IMR-90 (cell line): ENCODE measurements at regions not wholly inside any gene's neighbourhood (a gene's known extent, or its start where the extent isn't known, plus 50 kb on each side); places are given as distances from the start of the nearest gene placed in this dataset.

ENCODE experiments used
- ATAC-seq: fragments of 200-7000 bp; cut with Tn5 transposase; 2 replicates; pipeline ENCODE4 v1.9.1; 2020; ENCODE audit warnings: low read depth, mild to moderate bottlenecking, moderate library complexity
- BruUV-seq: library from RNA; stranded (reverse); fragments of 400-500 nt; replicated peaks from 2 replicates; lab custom pipeline; 2021; lab: Mats Ljungman, UMichigan
- CTCF ChIA-PET: fragments of 300-600 bp; formaldehyde crosslinking; extraction: SDS; loops from one replicate; lab custom pipeline; 2021; ENCODE audit warnings: antibody characterized with exemption; lab: Yijun Ruan, JAX
- POLR2A ChIA-PET: fragments of 300-600 bp; sonication (Branson Sonifier 250); formaldehyde crosslinking; loops from one replicate; lab custom pipeline; 2022; ENCODE audit warnings: antibody characterized with exemption; ENCODE audit not compliant: unreplicated experiment; lab: Charles Lee
- DNase-seq: peaks from one replicate; pipeline ENCODE4 v3.0.0; 2013
- H2AFZ ChIP-seq: replicated peaks from 2 replicates; pipeline ENCODE3; 2013; ENCODE audit warnings: low read length, mild to moderate bottlenecking; ENCODE audit not compliant: poor library complexity
- H2AK5ac ChIP-seq: 2 replicates; pipeline ENCODE4 v1.6.1; 2013; ENCODE audit warnings: low read depth, low read length, inconsistent platforms
- H2AK9ac ChIP-seq: replicated peaks from 2 replicates; pipeline ENCODE3; 2013; ENCODE audit warnings: mild to moderate bottlenecking, low read depth, low read length, moderate library complexity; ENCODE audit not compliant: poor library complexity
- H2BK120ac ChIP-seq: 2 replicates; pipeline ENCODE4 v1.6.1; 2013; ENCODE audit warnings: low read depth, low read length, inconsistent platforms
- H2BK15ac ChIP-seq: 3 replicates; pipeline ENCODE4 v1.6.1; 2013; ENCODE audit warnings: low read depth, low read length, inconsistent platforms
- H2BK20ac ChIP-seq: 2 replicates; pipeline ENCODE4 v1.6.1; 2013; ENCODE audit warnings: low read depth, mild to moderate bottlenecking, inconsistent platforms, low read length, moderate library complexity
- H2BK5ac ChIP-seq: 2 replicates; pipeline ENCODE4 v1.6.1; 2013; ENCODE audit warnings: mild to moderate bottlenecking, low read depth, low read length, inconsistent platforms; ENCODE audit not compliant: poor library complexity, severe bottlenecking
- H3K14ac ChIP-seq: replicated peaks from 2 replicates; pipeline ENCODE4 v1.6.1; 2013; ENCODE audit warnings: low read depth, low read length, inconsistent platforms
- H3K18ac ChIP-seq: 2 replicates; pipeline ENCODE4 v1.6.1; 2013; ENCODE audit warnings: low read depth, low read length, control low read depth
- H3K23ac ChIP-seq: 2 replicates; pipeline ENCODE4 v1.6.1; 2013; ENCODE audit warnings: low read depth, low read length, inconsistent platforms
- H3K27ac ChIP-seq: 2 replicates; pipeline ENCODE4 v1.5.1; 2013; ENCODE audit warnings: mild to moderate bottlenecking, control low read depth, low read length; ENCODE audit not compliant: insufficient read depth
- H3K27me3 ChIP-seq: 2 replicates; pipeline ENCODE4 v1.6.1; 2013; ENCODE audit warnings: low read length; ENCODE audit not compliant: control insufficient read depth, insufficient read depth
- H3K36me3 ChIP-seq: 2 replicates; pipeline ENCODE4 v1.6.1; 2013; ENCODE audit warnings: low read length, mixed read lengths; ENCODE audit not compliant: control insufficient read depth, insufficient read depth
- H3K4ac ChIP-seq: 2 replicates; pipeline ENCODE4 v1.6.1; 2013; ENCODE audit warnings: low read depth, low read length, inconsistent platforms
- H3K4me1 ChIP-seq: 2 replicates; pipeline ENCODE4 v1.6.1; 2013; ENCODE audit warnings: low read length, mixed read lengths; ENCODE audit not compliant: control insufficient read depth, insufficient read depth
- H3K4me2 ChIP-seq: 2 replicates; pipeline ENCODE4 v1.6.1; 2013; ENCODE audit warnings: low read depth, mild to moderate bottlenecking, control low read depth, low read length, moderate library complexity
- H3K4me3 ChIP-seq: 2 replicates; pipeline ENCODE4 v1.5.1; 2013; ENCODE audit warnings: low read depth, mild to moderate bottlenecking, control low read depth, low read length, moderate library complexity; ENCODE audit not compliant: insufficient read depth
- H3K56ac ChIP-seq: 2 replicates; pipeline ENCODE4 v1.6.1; 2013; ENCODE audit warnings: low read length, inconsistent platforms; ENCODE audit not compliant: insufficient read depth; ENCODE audit errors: extremely low read depth
- H3K79me1 ChIP-seq, 2 experiments: 2 replicates each; pipeline ENCODE4 v1.6.1; 2013; ENCODE audit warnings: low read length in 2 of 2, inconsistent platforms in 1 of 2, low read depth in 1 of 2
- H3K9ac ChIP-seq: 2 replicates; pipeline ENCODE4 v1.6.1; 2013; ENCODE audit warnings: low read depth, low read length, control low read depth
- H3K9me1 ChIP-seq: 2 replicates; pipeline ENCODE4 v1.6.1; 2013; ENCODE audit warnings: low read length, inconsistent platforms; ENCODE audit not compliant: insufficient read depth
- H3K9me3 ChIP-seq: 2 replicates; pipeline ENCODE4 v1.6.1; 2013; ENCODE audit warnings: low read length; ENCODE audit not compliant: control insufficient read depth, insufficient read depth
- H4K20me1 ChIP-seq: 2 replicates; pipeline ENCODE4 v1.6.1; 2013; ENCODE audit warnings: low read length, inconsistent platforms; ENCODE audit not compliant: insufficient read depth
- H4K5ac ChIP-seq: 2 replicates; pipeline ENCODE4 v1.6.1; 2013; ENCODE audit warnings: mild to moderate bottlenecking, low read depth, low read length, control low read depth
- H4K8ac ChIP-seq, 2 experiments: 2 replicates each; pipeline ENCODE4 v1.6.1; 2013; ENCODE audit warnings: low read depth in 2 of 2, low read length in 2 of 2, control low read depth in 1 of 2, inconsistent platforms in 1 of 2
- H4K91ac ChIP-seq: 2 replicates; pipeline ENCODE4 v1.6.1; 2013; ENCODE audit warnings: low read depth, low read length, inconsistent platforms; ENCODE audit not compliant: insufficient read depth
- CEBPB ChIP-seq: IDR thresholded peaks from 2 replicates; pipeline ENCODE4 v1.6.1; 2012; ENCODE audit warnings: low read depth, low read length, improper control_type of control experiment
- CTCF ChIP-seq: conservative IDR thresholded peaks from 2 replicates; pipeline ENCODE4 v1.5.1; 2012; ENCODE audit warnings: mild to moderate bottlenecking, low read depth, low read length, improper control_type of control experiment
- FOS ChIP-seq: fragments of 150-350 bp; IDR thresholded peaks from 2 replicates; pipeline ENCODE4 v1.6.1; 2016; ENCODE audit warnings: low read depth, low read length
- MAZ ChIP-seq: IDR thresholded peaks from 2 replicates; pipeline ENCODE4 v1.6.1; 2012; ENCODE audit warnings: low read depth, mild to moderate bottlenecking, low read length, improper control_type of control experiment, moderate library complexity, borderline replicate concordance
- MXI1 ChIP-seq: IDR thresholded peaks from 2 replicates; pipeline ENCODE4 v1.6.1; 2012; ENCODE audit warnings: low read depth, mild to moderate bottlenecking, low read length, moderate library complexity, borderline replicate concordance
- POLR2A ChIP-seq: IDR thresholded peaks from 2 replicates; pipeline ENCODE4 v1.6.1; 2012; ENCODE audit warnings: mild to moderate bottlenecking, low read depth, low read length
- RAD21 ChIP-seq: IDR thresholded peaks from 2 replicates; pipeline ENCODE4 v1.6.1; 2012; ENCODE audit warnings: low read length, improper control_type of control experiment
- RCOR1 ChIP-seq: IDR thresholded peaks from 2 replicates; pipeline ENCODE4 v1.6.1; 2012; ENCODE audit warnings: mild to moderate bottlenecking, low read length, improper control_type of control experiment; ENCODE audit not compliant: insufficient replicate concordance
- SMC3 ChIP-seq: fragments of 150-350 bp; IDR thresholded peaks from 2 replicates; pipeline ENCODE4 v1.6.1; 2016; ENCODE audit warnings: low read depth, mild to moderate bottlenecking, antibody characterized with exemption, low read length, moderate library complexity
- USF2 ChIP-seq: fragments of 150-350 bp; IDR thresholded peaks from 2 replicates; pipeline ENCODE4 v1.6.1; 2017; ENCODE audit warnings: mild to moderate bottlenecking, antibody characterized with exemption, low read length, low read depth
- WGBS, 2 experiments: methylation state at CpG; one replicate each; pipeline versions ENCODE4 v1.1.5 to v1.1.7; 2013; ENCODE audit warnings: missing lambda C conversion rate in 2 of 2; ENCODE audit not compliant: insufficient read length in 1 of 2; ENCODE audit errors: extremely low coverage in 2 of 2; 5-methylcytosine and 5-hydroxymethylcytosine counted together
- dilution Hi-C: fragments of 300-500 bp; cut with HindIII; formaldehyde crosslinking; loops from one replicate; pipeline ENCODE4 v1.14.3; 2018; ENCODE audit warnings: low sequenced_read_pairs; ENCODE audit not compliant: unreplicated experiment
- in situ Hi-C: fragments of 300-500 bp; cut with MboI; formaldehyde crosslinking; loops from 3 replicates; pipeline ENCODE4 v1.14.3; 2019; ENCODE audit warnings: low sequenced_read_pairs, inconsistent platforms, mixed read lengths
- intact Hi-C: fragments of 100-400 bp; cut with micrococcal nuclease; formaldehyde crosslinking; loops from 2 replicates; pipeline ENCODE4 v1.10.0; 2022
- TF ChIP-seq, protein P1 (sequence below): fragments of 150-350 bp; IDR thresholded peaks from 2 replicates; pipeline ENCODE4 v1.6.1; 2016; ENCODE audit warnings: low read depth, mild to moderate bottlenecking, low read length, moderate library complexity, borderline replicate concordance

- Histone ChIP-seq H2AK9ac (no peak overlapping the region), H3K23ac (no peak overlapping the region; the same call in 1 of the 2 replicates), H4K8ac (no peak overlapping the region), H4K5ac (no peak overlapping the region), H2BK15ac (no peak overlapping the region), H2BK20ac (no peak overlapping the region), H3K4me2 (no peak overlapping the region), H2AK5ac (no peak overlapping the region), H3K27me3 (no peaks in the 10 kb centered on the region), H3K4ac (no peak overlapping the region), H3K4me1 (no peaks in the 10 kb centered on the region), H4K20me1 (no peaks in the 10 kb centered on the region), H3K56ac (no peak overlapping the region), H3K9me1 (0 out of 2 replicates have a peak, but pooled peaks cover 2% of the 10 kb centered on the region), H3K14ac (no peak overlapping the region), H3K4me3 (no peak overlapping the region), H3K36me3 (no peaks in the 10 kb centered on the region), H3K27ac (no peak overlapping the region), H3K79me1 (no peaks in the 10 kb centered on the region), H2BK120ac (no peak overlapping the region), H3K9ac (no peak overlapping the region), H4K91ac (no peak overlapping the region), H2BK5ac (no peak overlapping the region), H3K18ac (no peak overlapping the region), H3K9me3 (no peaks in the 10 kb centered on the region), H2AFZ (no peak overlapping the region)
- dilution Hi-C loops, result no loop called here
- no TSS peak for BruUV-seq
- in situ Hi-C loops, result no loop called here
- ChIA-PET POLR2A (no interaction called here), CTCF (no interaction called here)
- WGBS, 2 experiments, result no CpG with 5 or more reads among the region's 2 CpGs
- ATAC-seq, result no peak
- intact Hi-C loops, result no loop called here
- TF ChIP-seq FOS, result no peak
- TF ChIP-seq RCOR1, result no peak
- no peak for TF ChIP-seq RAD21
- no peak for TF ChIP-seq SMC3
- no peak for TF ChIP-seq MAZ
- TF ChIP-seq CEBPB, result no peak
- no peak for TF ChIP-seq USF2
- TF ChIP-seq, protein P1, sequence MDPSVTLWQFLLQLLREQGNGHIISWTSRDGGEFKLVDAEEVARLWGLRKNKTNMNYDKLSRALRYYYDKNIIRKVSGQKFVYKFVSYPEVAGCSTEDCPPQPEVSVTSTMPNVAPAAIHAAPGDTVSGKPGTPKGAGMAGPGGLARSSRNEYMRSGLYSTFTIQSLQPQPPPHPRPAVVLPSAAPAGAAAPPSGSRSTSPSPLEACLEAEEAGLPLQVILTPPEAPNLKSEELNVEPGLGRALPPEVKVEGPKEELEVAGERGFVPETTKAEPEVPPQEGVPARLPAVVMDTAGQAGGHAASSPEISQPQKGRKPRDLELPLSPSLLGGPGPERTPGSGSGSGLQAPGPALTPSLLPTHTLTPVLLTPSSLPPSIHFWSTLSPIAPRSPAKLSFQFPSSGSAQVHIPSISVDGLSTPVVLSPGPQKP, result no peak
- no peak for TF ChIP-seq POLR2A
- TF ChIP-seq CTCF, result no peak
- no peak for TF ChIP-seq MXI1
- DNase-seq, result no peak
Measured at GRCh38 chr4:28385801-28386200, 1525.2 kb downstream of the STIM2 start.
